K562 (cell line): ENCODE measurements at regions not wholly inside any gene's neighbourhood (a gene's known extent, or its start where the extent isn't known, plus 50 kb on each side); places are given as distances from the start of the nearest gene placed in this dataset.

ENCODE experiments used
- ATAC-seq: fragments of 200-7000 bp; cut with Tn5 transposase; 3 replicates; pipeline ENCODE4 v1.9.1; 2020; ENCODE audit warnings: moderate library complexity
- BruUV-seq: library from RNA; stranded (reverse); fragments of 400-500 nt; replicated peaks from 2 replicates; lab custom pipeline; 2021; lab: Mats Ljungman, UMichigan
- CTCF ChIA-PET: fragments of 300-600 bp; formaldehyde crosslinking; extraction: SDS; loops from one replicate; lab custom pipeline; 2021; ENCODE audit warnings: low intra/inter-chr PET ratio; lab: Yijun Ruan, JAX
- POLR2A ChIA-PET: fragments of 300-600, 350-650 bp; sonication (Branson Sonifier 250); formaldehyde crosslinking; extraction: SDS; loops from one replicate; lab custom pipeline; 2021; ENCODE audit warnings: antibody characterized with exemption, inconsistent platforms; lab: Yijun Ruan, JAX
- DNase-seq, 4 experiments: peaks; one replicate each; pipeline versions ENCODE4 v3.0.0 to v3.0.0-alpha.2; 2011 to 2018; ENCODE audit warnings: low spot score in 3 of 4, mixed read lengths in 3 of 4; ENCODE audit errors: extremely low read depth in 1 of 4
- FAIRE-seq: peaks from 2 replicates; lab custom pipeline; 2011; peaks lifted over from hg19 to GRCh38; lab: Jason Lieb, UNC
- H2AFZ ChIP-seq: 2 replicates; pipeline ENCODE4 v1.6.0; 2011; ENCODE audit warnings: low read depth, low read length, control low read depth, inconsistent platforms
- H3K27ac ChIP-seq: fragments of 200-600 bp; 3 replicates; pipeline ENCODE4 v1.8.0; 2011; ENCODE audit warnings: low read depth, mild to moderate bottlenecking, control low read depth, inconsistent platforms, low read length, moderate library complexity, mixed read lengths; ENCODE audit errors: extremely low read depth
- H3K27me3 ChIP-seq, 2 experiments: fragments of 300-600 bp in 1 of 2; 2 replicates in 1 of 2; 3 replicates in 1 of 2; pipeline versions ENCODE4 v1.6.0 to v1.8.0; 2011; ENCODE audit warnings: inconsistent platforms in 2 of 2, low read length in 2 of 2, mild to moderate bottlenecking in 1 of 2, mixed read lengths in 1 of 2, moderate library complexity in 1 of 2; ENCODE audit not compliant: control insufficient read depth in 2 of 2, insufficient read depth in 2 of 2
- H3K36me3 ChIP-seq: fragments of 300-600 bp; 3 replicates; pipeline ENCODE4 v1.8.0; 2011; ENCODE audit warnings: mild to moderate bottlenecking, low read length, inconsistent platforms; ENCODE audit not compliant: control insufficient read depth, insufficient read depth
- H3K4me1 ChIP-seq, 2 experiments: fragments of 200-600 bp in 1 of 2; replicated peaks in 1 of 2; 2 replicates in 1 of 2; 3 replicates in 1 of 2; pipeline versions ENCODE4 v1.5.1 to v1.8.0; 2011; ENCODE audit warnings: inconsistent platforms in 2 of 2, low read length in 2 of 2, mild to moderate bottlenecking in 1 of 2, mixed read lengths in 1 of 2, moderate library complexity in 1 of 2; ENCODE audit not compliant: control insufficient read depth in 2 of 2, insufficient read depth in 2 of 2
- H3K4me2 ChIP-seq: 2 replicates; pipeline ENCODE4 v1.6.1; 2011; ENCODE audit warnings: low read length, control low read depth, inconsistent platforms, mixed read lengths; ENCODE audit not compliant: insufficient read depth
- H3K4me3 ChIP-seq: fragments of 200-600 bp; sonication (generic), shearing (Covaris generic); 2 replicates; pipeline ENCODE4 v1.5.1; 2016; ENCODE audit warnings: control low read depth, inconsistent platforms
- H3K79me2 ChIP-seq: fragments of 200-600 bp; 3 replicates; pipeline ENCODE4 v1.8.0; 2011; ENCODE audit warnings: low read length, inconsistent platforms; ENCODE audit not compliant: control insufficient read depth, insufficient read depth
- H3K9ac ChIP-seq, 2 experiments: 2 replicates each; pipeline versions ENCODE4 v1.6.0 to v1.6.1; 2011; ENCODE audit warnings: low read depth in 2 of 2, low read length in 2 of 2, control low read depth in 1 of 2, inconsistent platforms in 1 of 2, mild to moderate bottlenecking in 1 of 2, mixed read lengths in 1 of 2; ENCODE audit not compliant: insufficient read depth in 1 of 2
- H3K9me1 ChIP-seq: one replicate; pipeline ENCODE4 v1.6.0; 2011; ENCODE audit warnings: inconsistent platforms, mild to moderate bottlenecking, low read length, moderate library complexity; ENCODE audit not compliant: control insufficient read depth, insufficient read depth
- H3K9me3 ChIP-seq: replicated peaks from 2 replicates; pipeline ENCODE4 v1.5.1; 2011; ENCODE audit warnings: low read depth, low read length, inconsistent platforms; ENCODE audit not compliant: control insufficient read depth, insufficient read depth
- H4K20me1 ChIP-seq: replicated peaks from 2 replicates; pipeline ENCODE4 v1.6.1; 2011; ENCODE audit warnings: low read length, inconsistent platforms, mixed read lengths; ENCODE audit not compliant: control insufficient read depth, insufficient read depth
- GTF2B ChIP-seq: IDR thresholded peaks from 2 replicates; pipeline ENCODE4 v1.6.1; 2011; ENCODE audit not compliant: insufficient read length; ENCODE audit errors: extremely low read depth
- GTF2F1 ChIP-seq: IDR thresholded peaks from 2 replicates; pipeline ENCODE4 v1.6.1; 2011; ENCODE audit warnings: low read depth, low read length, improper control_type of control experiment
- NR1H2 ChIP-seq: sonication (generic); formaldehyde crosslinking; IDR thresholded peaks from 2 replicates; pipeline ENCODE4 v1.4.0; 2020; ENCODE audit warnings: mild to moderate bottlenecking, missing genetic modification reagents
- RREB1 ChIP-seq: fragments of 250-450 bp; sonication (Bioruptor Pico); IDR thresholded peaks from 2 replicates; pipeline ENCODE4 v1.4.0; 2020
- ZMIZ1 ChIP-seq, 2 experiments: fragments of 150-350 bp in 1 of 2; IDR thresholded peaks; 2 replicates each; pipeline ENCODE4 v1.6.1; 2012 to 2016; ENCODE audit warnings: low read depth in 2 of 2, low read length in 2 of 2, mild to moderate bottlenecking in 1 of 2, moderate library complexity in 1 of 2
- ZNF12 ChIP-seq: sonication (generic); formaldehyde crosslinking; IDR thresholded peaks from 2 replicates; pipeline ENCODE4 v1.4.0; 2020; ENCODE audit warnings: mild to moderate bottlenecking, missing genetic modification reagents
- ZSCAN29 ChIP-seq: fragments of 450-650 bp; IDR thresholded peaks from 2 replicates; pipeline ENCODE4 v1.6.1; 2017
- WGBS: fragments of 100-300 bp; shearing (Covaris generic); methylation state at CpG from one replicate; pipeline ENCODE4 v1.1.6; 2016; ENCODE audit warnings: low coverage, mixed read lengths; ENCODE audit not compliant: insufficient coverage; ENCODE audit errors: missing lambda C conversion rate; 5-methylcytosine and 5-hydroxymethylcytosine counted together
- in situ Hi-C: fragments of 300-500 bp; cut with MboI; formaldehyde crosslinking; loops from 4 replicates; pipeline ENCODE4 v1.15.0; 2018; ENCODE audit warnings: inconsistent platforms, mixed read lengths
- intact Hi-C: fragments of 100-400 bp; cut with micrococcal nuclease; formaldehyde crosslinking; loops from 2 replicates; pipeline ENCODE4 v1.14.2; 2022
- TF ChIP-seq, protein P1 (sequence below): fragments of 450-650 bp; IDR thresholded peaks from 2 replicates; pipeline ENCODE4 v1.6.1; 2016; ENCODE audit warnings: low read depth, mild to moderate bottlenecking, moderate library complexity
- TF ChIP-seq, protein P2 (sequence below), 2 experiments: fragments of 450-650 bp in 1 of 2; sonication (generic) in 1 of 2; formaldehyde crosslinking in 1 of 2; IDR thresholded peaks in 1 of 2; conservative IDR thresholded peaks in 1 of 2; 2 replicates each; pipeline versions ENCODE4 v1.6.1 to v1.8.1; 2016 to 2023; ENCODE audit warnings: mild to moderate bottlenecking in 2 of 2, moderate library complexity in 2 of 2, inconsistent platforms in 1 of 2, missing genetic modification reagents in 1 of 2

DNA sequence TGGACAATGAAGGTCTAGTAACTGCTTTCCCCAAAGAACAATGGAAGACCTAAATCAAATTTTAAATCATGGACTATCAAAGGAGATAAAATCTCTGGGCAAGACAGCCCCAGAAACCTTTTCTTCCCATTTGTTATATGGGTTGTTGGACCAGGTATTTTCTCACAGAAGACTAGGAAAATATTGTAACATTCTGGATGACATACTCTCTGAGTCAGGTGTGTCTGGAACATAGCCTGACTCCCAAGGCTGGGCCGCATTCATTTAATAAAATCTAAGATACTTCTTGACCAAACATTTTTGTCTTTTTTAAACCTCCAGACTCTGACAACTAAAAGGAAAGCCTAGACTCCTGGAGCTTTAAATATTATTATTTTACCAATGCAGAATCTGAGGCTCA, 87.9 kb downstream of the ATP23 start:
- CTCF ChIA-PET, result no interaction called here
- Histone ChIP-seq H2AFZ (no peak overlapping the region), H3K36me3 (no peaks in the 10 kb centered on the region), H3K79me2 (no peaks in the 10 kb centered on the region), H3K9me1 (no peaks in the 10 kb centered on the region), H3K9ac (no peak overlapping the region), H3K27me3 (no peaks in the 10 kb centered on the region), H3K4me2 (no peak overlapping the region), H3K4me3 (no peak overlapping the region), H3K4me1 (no peaks in the 10 kb centered on the region), H3K9me3 (no peaks in the 10 kb centered on the region), H3K27ac (no peak overlapping the region), H4K20me1 (no peaks in the 10 kb centered on the region)
- 10% methylated on average over 1 of the region's 1 CpG for WGBS
- ATAC-seq (no peak), DNase-seq (no peak), FAIRE-seq (no peak)
- intact Hi-C loops (no loop called here), in situ Hi-C loops (no loop called here)
- no TSS peak for BruUV-seq
- POLR2A ChIA-PET, result no interaction called here
- TF ChIP-seq, protein P1, sequence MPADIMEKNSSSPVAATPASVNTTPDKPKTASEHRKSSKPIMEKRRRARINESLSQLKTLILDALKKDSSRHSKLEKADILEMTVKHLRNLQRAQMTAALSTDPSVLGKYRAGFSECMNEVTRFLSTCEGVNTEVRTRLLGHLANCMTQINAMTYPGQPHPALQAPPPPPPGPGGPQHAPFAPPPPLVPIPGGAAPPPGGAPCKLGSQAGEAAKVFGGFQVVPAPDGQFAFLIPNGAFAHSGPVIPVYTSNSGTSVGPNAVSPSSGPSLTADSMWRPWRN, result no peak
- TF ChIP-seq ZNF12 (CRISPR knock-in tag) (no peak), ZSCAN29 (no peak), ZMIZ1 (IDR thresholded peaks at IDR 0.05; ENCODE audit: low read depth in 2 of 2, low read length in 2 of 2) (no peak), GTF2F1 (no peak), NR1H2 (CRISPR knock-in tag) (no peak), RREB1 (CRISPR knock-in tag) (no peak), GTF2B (no peak)
- TF ChIP-seq, protein P2, sequence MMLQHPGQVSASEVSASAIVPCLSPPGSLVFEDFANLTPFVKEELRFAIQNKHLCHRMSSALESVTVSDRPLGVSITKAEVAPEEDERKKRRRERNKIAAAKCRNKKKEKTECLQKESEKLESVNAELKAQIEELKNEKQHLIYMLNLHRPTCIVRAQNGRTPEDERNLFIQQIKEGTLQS (IDR thresholded peaks at IDR 0.05), result no peak
- TF ChIP-seq, protein P2 (CRISPR knock-in tag; conservative IDR thresholded peaks at IDR 0.05), result no peak
